Upper lobe of left lung (tissue), 6 donors: ENCODE measurements at regions not wholly inside any gene's neighbourhood (a gene's known extent, or its start where the extent isn't known, plus 50 kb on each side); places are given as distances from the start of the nearest gene placed in this dataset.

Source experiments
- ATAC-seq, 2 donors: fragments of 200-7000 bp; cut with Tn5 transposase; one replicate each; pipeline ENCODE4 v1.9.1; 2022; ENCODE audit warnings: mild to moderate bottlenecking in 2 of 2, moderate library complexity in 2 of 2; ENCODE audit not compliant: low FRiP score in 2 of 2
- DNase-seq, 2 donors: peaks; one replicate each; pipeline ENCODE4 v3.0.0-alpha.2; 2019 to 2020
- H3K27ac ChIP-seq, 4 donors: fragments of 200-600 bp; sonication (generic); one replicate each; pipeline ENCODE4 v1.5.1; 2016 to 2019
- H3K27me3 ChIP-seq, 4 donors: fragments of 200-600 bp; sonication (generic); one replicate each; pipeline ENCODE4 v1.5.1; 2017 to 2019
- H3K36me3 ChIP-seq, 4 donors: fragments of 200-600 bp; sonication (generic); one replicate each; pipeline ENCODE4 v1.5.1; 2016 to 2019
- H3K4me1 ChIP-seq, 4 donors: fragments of 200-600 bp; sonication (generic); one replicate each; pipeline ENCODE4 v1.5.1; 2018 to 2019
- H3K4me3 ChIP-seq, 4 donors: fragments of 200-600 bp; sonication (generic); one replicate each; pipeline ENCODE4 v1.5.1; 2017 to 2019; ENCODE audit warnings: mild to moderate bottlenecking in 2 of 4, moderate library complexity in 1 of 4
- H3K9me3 ChIP-seq, 4 donors: fragments of 200-600 bp; sonication (generic); one replicate each; pipeline ENCODE4 v1.5.1; 2018 to 2019
- EP300 ChIP-seq, 4 donors: sonication (generic); formaldehyde crosslinking; IDR thresholded peaks; one replicate each; pipeline ENCODE4 v1.5.1; 2017; ENCODE audit warnings: antibody characterized with exemption in 4 of 4, control low read depth in 2 of 4
- POLR2A ChIP-seq, 4 donors: fragments of 450-650 bp; IDR thresholded peaks; one replicate each; pipeline ENCODE4 v1.5.1; 2016 to 2017; ENCODE audit warnings: antibody characterized with exemption in 4 of 4, mild to moderate bottlenecking in 2 of 4
- POLR2AphosphoS5 ChIP-seq, 2 donors: sonication (generic); formaldehyde crosslinking; IDR thresholded peaks; one replicate each; pipeline ENCODE4 v1.5.1; 2017; ENCODE audit warnings: antibody characterized with exemption in 2 of 2
- WGBS, 2 donors: methylation state at CpG; one replicate each; pipeline ENCODE4 v1.1.5; 2017 to 2018; 5-methylcytosine and 5-hydroxymethylcytosine counted together
- TF ChIP-seq, protein P1 (sequence below), 6 experiments: fragments of 450-650 bp in 4 of 6; fragments of 200-600 bp in 2 of 6; sonication (generic) in 2 of 6; IDR thresholded peaks; one replicate each; pipeline ENCODE4 v1.5.1; 2016 to 2019; ENCODE audit warnings: antibody characterized with exemption in 6 of 6
- donor health status: DM: no; HTN: no; CAD: no; lungs with moderate emphysema.
- donor health status: DM: no; HTN: yes; CAD: no; lungs with severe emphysema.

DNA sequence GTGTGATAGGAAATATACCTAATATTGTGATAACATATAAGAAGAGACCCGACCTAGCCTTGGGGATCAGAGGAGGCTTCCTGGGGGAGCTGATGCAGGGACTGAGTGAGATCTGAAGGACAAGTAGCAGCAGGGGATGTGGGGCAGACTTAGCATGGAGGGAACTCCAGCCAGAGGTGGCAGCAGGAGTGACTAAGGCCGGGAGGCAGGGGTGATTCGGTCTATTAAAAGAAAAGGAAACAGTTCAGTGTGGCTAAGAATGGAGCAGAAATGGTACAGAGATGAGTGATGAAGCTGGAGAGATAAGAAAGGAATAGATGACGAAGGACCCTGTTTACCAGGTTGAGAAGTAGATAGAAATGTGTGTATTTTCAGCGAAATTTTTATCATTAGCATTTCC lies 408.8 kb downstream of the ENC1 start:
- ATAC-seq (no peak), DNase-seq (no peak)
- no peaks in the 10 kb centered on the region for H3K27me3 ChIP-seq
- no peak for TF ChIP-seq EP300 (IDR thresholded peaks at IDR 0.05)
- TF ChIP-seq POLR2AphosphoS5 (IDR thresholded peaks at IDR 0.05): no peak
- no peak for TF ChIP-seq POLR2A (IDR thresholded peaks at IDR 0.05)
- TF ChIP-seq, protein P1, sequence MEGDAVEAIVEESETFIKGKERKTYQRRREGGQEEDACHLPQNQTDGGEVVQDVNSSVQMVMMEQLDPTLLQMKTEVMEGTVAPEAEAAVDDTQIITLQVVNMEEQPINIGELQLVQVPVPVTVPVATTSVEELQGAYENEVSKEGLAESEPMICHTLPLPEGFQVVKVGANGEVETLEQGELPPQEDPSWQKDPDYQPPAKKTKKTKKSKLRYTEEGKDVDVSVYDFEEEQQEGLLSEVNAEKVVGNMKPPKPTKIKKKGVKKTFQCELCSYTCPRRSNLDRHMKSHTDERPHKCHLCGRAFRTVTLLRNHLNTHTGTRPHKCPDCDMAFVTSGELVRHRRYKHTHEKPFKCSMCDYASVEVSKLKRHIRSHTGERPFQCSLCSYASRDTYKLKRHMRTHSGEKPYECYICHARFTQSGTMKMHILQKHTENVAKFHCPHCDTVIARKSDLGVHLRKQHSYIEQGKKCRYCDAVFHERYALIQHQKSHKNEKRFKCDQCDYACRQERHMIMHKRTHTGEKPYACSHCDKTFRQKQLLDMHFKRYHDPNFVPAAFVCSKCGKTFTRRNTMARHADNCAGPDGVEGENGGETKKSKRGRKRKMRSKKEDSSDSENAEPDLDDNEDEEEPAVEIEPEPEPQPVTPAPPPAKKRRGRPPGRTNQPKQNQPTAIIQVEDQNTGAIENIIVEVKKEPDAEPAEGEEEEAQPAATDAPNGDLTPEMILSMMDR (IDR thresholded peaks at IDR 0.05): no peak
- no peaks in the 10 kb centered on the region for H3K36me3 ChIP-seq
- H3K27ac ChIP-seq: no peak overlapping the region
- no peaks in the 10 kb centered on the region for H3K4me1 ChIP-seq
- 89 to 91% methylated on average over 5 of the region's 5 CpGs for WGBS, 2 donors
- no peak overlapping the region for H3K4me3 ChIP-seq
- no peaks in the 10 kb centered on the region for H3K9me3 ChIP-seq

DNA sequence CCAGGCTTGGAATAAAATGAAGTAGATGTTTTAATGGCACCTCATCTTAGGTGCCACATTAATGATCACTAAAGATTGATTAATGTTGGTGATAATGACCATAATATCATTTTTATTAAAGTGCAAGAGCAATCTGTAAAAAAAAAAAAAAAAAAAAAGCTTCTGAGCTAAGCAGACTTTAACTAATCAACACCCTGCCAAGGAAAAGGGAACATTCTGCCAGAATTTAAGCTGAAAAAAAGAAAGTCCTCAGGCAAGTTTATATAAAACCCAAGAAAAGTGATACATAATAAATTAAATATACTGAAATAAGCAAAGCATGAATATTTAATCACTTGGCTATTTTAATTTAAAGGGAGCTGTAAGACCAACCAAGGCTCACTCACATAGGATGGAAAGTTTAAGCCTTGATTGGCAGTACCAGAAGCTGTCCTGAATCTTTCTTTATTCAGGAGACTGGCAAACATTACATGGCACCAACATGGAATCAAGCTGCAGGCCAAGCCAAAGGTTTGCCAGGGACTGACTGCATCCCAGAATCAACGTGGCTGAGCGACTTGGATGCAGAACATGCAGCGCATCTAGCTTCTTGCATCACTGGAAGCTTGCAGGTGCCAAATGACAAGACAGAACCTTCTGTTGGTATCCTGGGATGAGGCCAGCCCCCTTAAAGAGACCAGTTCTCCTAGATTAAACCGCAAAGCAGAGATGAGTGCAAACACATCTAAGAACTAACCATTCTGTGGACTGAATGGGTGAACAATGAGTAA lies 413.6 kb downstream of the ENC1 start:
- Histone ChIP-seq H3K27me3 (no peaks in the 10 kb centered on the region), H3K27ac (no peak overlapping the region), H3K36me3 (no peaks in the 10 kb centered on the region), H3K4me1 (no peaks in the 10 kb centered on the region), H3K9me3 (no peaks in the 10 kb centered on the region), H3K4me3 (no peak overlapping the region)
- 64 to 76% methylated on average over 4 of the region's 4 CpGs for WGBS, 2 donors
- TF ChIP-seq, protein P1 (IDR thresholded peaks at IDR 0.05): no peak
- TF ChIP-seq EP300 (IDR thresholded peaks at IDR 0.05) (no peak), POLR2AphosphoS5 (IDR thresholded peaks at IDR 0.05) (no peak), POLR2A (IDR thresholded peaks at IDR 0.05) (no peak)
- ATAC-seq: no peak
- no peak for DNase-seq

DNA sequence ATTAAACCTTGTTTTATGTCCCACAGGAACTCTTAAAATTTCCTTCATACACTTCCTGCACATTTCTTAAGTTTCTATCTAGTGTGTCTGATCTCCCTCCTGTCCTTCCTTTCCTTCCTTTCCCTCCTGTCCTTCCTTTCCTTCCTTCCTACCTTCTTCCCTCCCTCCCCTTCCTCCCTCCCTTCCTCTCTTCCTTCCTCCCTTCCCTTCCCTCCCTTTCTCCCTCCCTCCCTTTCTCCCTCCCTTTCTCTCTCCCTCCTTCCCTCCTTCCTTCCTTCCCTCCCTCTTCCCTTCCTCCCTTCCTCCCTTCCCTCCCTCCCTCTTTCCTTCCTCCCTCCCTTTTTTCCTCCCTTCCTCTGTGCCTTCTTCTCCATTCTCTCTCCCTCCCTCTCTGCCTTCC lies 414.9 kb downstream of the ENC1 start:
- ATAC-seq (no peak), DNase-seq (no peak)
- no peak overlapping the region for H3K4me3 ChIP-seq
- no peaks in the 10 kb centered on the region for H3K36me3 ChIP-seq
- no peak overlapping the region for H3K27ac ChIP-seq
- H3K27me3 ChIP-seq: no peaks in the 10 kb centered on the region
- TF ChIP-seq POLR2A (IDR thresholded peaks at IDR 0.05) (no peak), POLR2AphosphoS5 (IDR thresholded peaks at IDR 0.05) (no peak), EP300 (IDR thresholded peaks at IDR 0.05) (no peak)
- TF ChIP-seq, protein P1 (IDR thresholded peaks at IDR 0.05): no peak
- no peaks in the 10 kb centered on the region for H3K9me3 ChIP-seq
- no peaks in the 10 kb centered on the region for H3K4me1 ChIP-seq

DNA sequence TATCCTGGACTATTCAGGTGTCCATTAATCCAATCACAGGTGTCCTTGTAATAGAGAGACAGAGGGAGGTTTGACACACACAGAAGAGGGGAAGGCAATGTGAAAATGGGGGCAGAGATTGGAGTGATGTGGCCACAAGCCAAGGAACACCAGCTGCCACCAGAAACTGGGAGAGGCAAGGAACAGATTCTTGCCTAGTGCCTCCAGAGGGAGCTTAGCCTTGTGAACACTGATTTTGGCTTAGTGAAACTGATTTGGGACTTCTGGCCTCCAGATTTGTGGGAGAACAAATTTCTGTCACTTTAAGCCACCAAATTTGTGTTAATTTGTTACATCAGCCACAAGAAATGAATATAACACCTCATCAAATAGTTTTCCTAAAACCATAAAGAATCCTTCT lies 416.2 kb downstream of the ENC1 start:
- Histone ChIP-seq H3K36me3 (no peaks in the 10 kb centered on the region), H3K27me3 (no peaks in the 10 kb centered on the region), H3K4me1 (no peaks in the 10 kb centered on the region), H3K9me3 (no peaks in the 10 kb centered on the region), H3K4me3 (no peak overlapping the region), H3K27ac (no peak overlapping the region)
- ATAC-seq: no peak
- DNase-seq: no peak
- TF ChIP-seq POLR2A (IDR thresholded peaks at IDR 0.05): no peak
- TF ChIP-seq, protein P1 (IDR thresholded peaks at IDR 0.05): no peak
- TF ChIP-seq POLR2AphosphoS5 (IDR thresholded peaks at IDR 0.05): no peak
- TF ChIP-seq EP300 (IDR thresholded peaks at IDR 0.05): no peak

DNA sequence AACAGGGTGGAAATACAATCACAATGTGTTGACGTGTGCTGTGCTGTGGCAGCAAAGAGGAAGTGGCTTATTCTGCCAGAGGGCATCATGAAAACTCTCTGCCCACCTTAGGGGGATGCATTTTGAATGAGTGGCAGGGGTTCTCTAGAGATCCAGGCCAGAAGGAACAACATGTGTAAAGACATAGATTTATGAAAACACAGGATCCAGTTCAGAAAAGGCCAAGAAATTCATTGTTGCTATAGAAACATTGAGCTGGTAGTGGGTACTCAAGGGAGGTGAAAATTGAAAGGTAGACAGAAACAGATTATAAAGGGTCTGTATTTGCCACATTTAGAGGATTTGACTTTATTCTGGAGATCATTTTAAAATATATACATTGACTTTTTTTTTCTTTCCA lies 417.7 kb downstream of the ENC1 start:
- no peaks in the 10 kb centered on the region for H3K36me3 ChIP-seq
- no peaks in the 10 kb centered on the region for H3K4me1 ChIP-seq
- no peak overlapping the region for H3K27ac ChIP-seq
- H3K4me3 ChIP-seq: no peak overlapping the region
- TF ChIP-seq, protein P1 (IDR thresholded peaks at IDR 0.05): no peak
- TF ChIP-seq EP300 (IDR thresholded peaks at IDR 0.05) (no peak), POLR2AphosphoS5 (IDR thresholded peaks at IDR 0.05) (no peak), POLR2A (IDR thresholded peaks at IDR 0.05) (no peak)
- H3K9me3 ChIP-seq: no peaks in the 10 kb centered on the region
- no peaks in the 10 kb centered on the region for H3K27me3 ChIP-seq
- 48 to 67% methylated on average over 1 of the region's 1 CpG for WGBS, 2 donors
- ATAC-seq (no peak), DNase-seq (no peak)
